Stimulated activated CD8-positive, alpha-beta memory T cell treated with anti-CD3 and anti-CD28 coated beads, Interleukin-15, amount 100 ng/mL, for 4 hours (primary cell): ENCODE measurements at regions not wholly inside any gene's neighbourhood (a gene's known extent, or its start where the extent isn't known, plus 50 kb on each side); places are given as distances from the start of the nearest gene placed in this dataset.
"Not testable (repeated sequence)": the region's sequence is repeated elsewhere in the genome, so short reads cannot be mapped to it uniquely, and the experiment has no call there.

Source experiments
- DNase-seq, 2 donors: peaks; one replicate each; pipeline ENCODE4 v3.0.0-alpha.2; 2020; ENCODE audit warnings: low read depth in 2 of 2

- no peak for DNase-seq
These were observed 69.4 kb downstream of the TOMM20 start for GRCh38 chr1:235059221-235059620.

- DNase-seq = no peak
These were observed 69.9 kb downstream of the TOMM20 start for GRCh38 chr1:235058695-235059094.

- DNase-seq = no peak
These were observed 71.0 kb downstream of the TOMM20 start for GRCh38 chr1:235057385-235058306.

GRCh38 chr1:235056937-235057336 is 71.7 kb downstream of the TOMM20 start:
- DNase-seq = no peak

- DNase-seq = no peak
These were observed 73.7 kb downstream of the TOMM20 start for GRCh38 chr1:235054936-235055335.

GRCh38 chr1:235054466-235054865 is 74.2 kb downstream of the TOMM20 start:
- no peak for DNase-seq

- no peak for DNase-seq
These were observed 76.3 kb downstream of the TOMM20 start for GRCh38 chr1:235052067-235053008.

- no peak for DNase-seq
These were observed 77.1 kb downstream of the TOMM20 start for GRCh38 chr1:235051521-235051920.

- DNase-seq = no peak
These were observed 77.7 kb downstream of the TOMM20 start for GRCh38 chr1:235050911-235051360.

- DNase-seq = not testable (repeated sequence)
These were observed 78.8 kb downstream of the TOMM20 start for GRCh38 chr1:235049716-235050378.

- DNase-seq = no peak
These were observed 79.4 kb downstream of the TOMM20 start for GRCh38 chr1:235049217-235049616.

GRCh38 chr1:235047331-235047871 is 81.2 kb downstream of the TOMM20 start:
- no peak for DNase-seq

GRCh38 chr1:235045921-235046601 is 82.6 kb downstream of the TOMM20 start:
- DNase-seq = no peak

- no peak for DNase-seq
These were observed 83.5 kb downstream of the TOMM20 start for GRCh38 chr1:235045034-235045690.

GRCh38 chr1:235043234-235043633 is 85.4 kb downstream of the TOMM20 start:
- DNase-seq = no peak

GRCh38 chr1:235038701-235039100 is 89.9 kb downstream of the TOMM20 start:
- no peak for DNase-seq

GRCh38 chr1:235035928-235036327 is 92.7 kb downstream of the TOMM20 start:
- no peak for DNase-seq

- DNase-seq = no peak
These were observed 97.6 kb downstream of the TOMM20 start for GRCh38 chr1:235030919-235031596.

GRCh38 chr1:235027862-235028250 is 100.8 kb downstream of the TOMM20 start:
- DNase-seq = no peak
